Activated T-cell treated with anti-CD3 and anti-CD28 coated beads, Interleukin-2, amount 50 U/mL, for 24 hours (primary cell): ENCODE measurements at regions not wholly inside any gene's neighbourhood (a gene's known extent, or its start where the extent isn't known, plus 50 kb on each side); places are given as distances from the start of the nearest gene placed in this dataset.

Experiments used
- DNase-seq: peaks from one replicate; pipeline ENCODE4 v3.0.0-alpha.2; 2020
- H3K27ac Mint-ChIP-seq: 2 replicates; pipeline ENCODE4 v1.8.0; 2020; ENCODE audit warnings: mild to moderate bottlenecking, mixed read lengths
- H3K27me3 Mint-ChIP-seq: 2 replicates; pipeline ENCODE4 v1.8.0; 2020; ENCODE audit warnings: mixed read lengths
- H3K36me3 Mint-ChIP-seq: 2 replicates; pipeline ENCODE4 v1.8.0; 2020; ENCODE audit warnings: low read depth, mixed read lengths
- H3K4me1 Mint-ChIP-seq: 2 replicates; pipeline ENCODE4 v1.8.0; 2020; ENCODE audit warnings: low read depth, mixed read lengths
- H3K4me3 Mint-ChIP-seq: 2 replicates; pipeline ENCODE4 v1.8.0; 2020; ENCODE audit warnings: mild to moderate bottlenecking, moderate library complexity, mixed read lengths
- H3K9me3 Mint-ChIP-seq: 2 replicates; pipeline ENCODE4 v1.8.0; 2020; ENCODE audit warnings: mixed read lengths

GRCh38 chr3:23152989-23153388 lies 50.1 kb upstream of the UBE2E2 start:
- peaks cover 8% of the 10 kb centered on the region for H3K9me3 Mint-ChIP-seq
- no peaks in the 10 kb centered on the region for H3K36me3 Mint-ChIP-seq
- no peaks in the 10 kb centered on the region for H3K27me3 Mint-ChIP-seq
- no peak overlapping the region for H3K4me3 Mint-ChIP-seq
- H3K27ac Mint-ChIP-seq, result no peak overlapping the region
- no peaks in the 10 kb centered on the region for H3K4me1 Mint-ChIP-seq
- DNase-seq, result no peak
